Endothelial cell of umbilical vein (primary cell): ENCODE measurements at regions not wholly inside any gene's neighbourhood (a gene's known extent, or its start where the extent isn't known, plus 50 kb on each side); places are given as distances from the start of the nearest gene placed in this dataset.

ENCODE experiments used
- EZH2 ChIP-seq: IDR thresholded peaks from 2 replicates; pipeline ENCODE4 v1.6.1; 2012; ENCODE audit warnings: borderline replicate concordance, low read depth, mild to moderate bottlenecking, moderate library complexity, low read length, inconsistent platforms; ENCODE audit not compliant: severe bottlenecking
- MAX ChIP-seq: IDR thresholded peaks from 2 replicates; pipeline ENCODE4 v1.6.1; 2011; ENCODE audit not compliant: insufficient read depth, insufficient read length
- POLR2A ChIP-seq: IDR thresholded peaks from 2 replicates; pipeline ENCODE4 v1.6.1; 2012; ENCODE audit warnings: low read depth, mild to moderate bottlenecking, control low read depth, low read length
- POLR2AphosphoS5 ChIP-seq: IDR thresholded peaks from 2 replicates; pipeline ENCODE4 v1.6.1; 2012; ENCODE audit warnings: low read depth, mild to moderate bottlenecking, control low read depth, low read length, moderate library complexity; ENCODE audit not compliant: insufficient read depth
- TF ChIP-seq, protein P1 (sequence below), 2 donors: IDR thresholded peaks; 1 replicate in 1 of 2; 2 replicates in 1 of 2; pipeline ENCODE4 v1.5.1; 2011; ENCODE audit warnings: low read length in 2 of 2, mild to moderate bottlenecking in 2 of 2, moderate library complexity in 2 of 2, control low read depth in 1 of 2, inconsistent platforms in 1 of 2, low read depth in 1 of 2; ENCODE audit not compliant: insufficient read depth in 1 of 2; ENCODE audit errors: extremely low read depth in 1 of 2

DNA sequence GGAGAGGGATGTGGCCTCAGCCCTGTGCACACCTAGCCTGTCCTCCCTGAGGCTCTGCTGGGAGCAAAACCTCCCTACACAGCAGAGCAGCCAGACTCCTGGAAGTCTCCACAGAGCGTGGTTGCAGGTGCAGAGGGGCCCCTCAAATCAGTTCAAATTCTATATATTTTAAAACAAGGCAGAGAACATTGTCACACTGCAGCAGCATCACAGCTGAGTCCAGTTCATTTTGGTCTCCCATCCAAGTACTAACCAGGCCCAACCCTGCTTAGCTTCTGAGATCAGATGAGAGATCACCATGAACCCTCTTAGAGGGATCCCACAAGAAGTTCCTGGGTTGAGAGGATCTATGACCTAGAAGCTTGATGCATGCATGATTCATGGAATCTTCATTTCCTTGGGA is 331.0 kb upstream of the RGMA start:
- no peak for TF ChIP-seq POLR2AphosphoS5
- TF ChIP-seq, protein P1, sequence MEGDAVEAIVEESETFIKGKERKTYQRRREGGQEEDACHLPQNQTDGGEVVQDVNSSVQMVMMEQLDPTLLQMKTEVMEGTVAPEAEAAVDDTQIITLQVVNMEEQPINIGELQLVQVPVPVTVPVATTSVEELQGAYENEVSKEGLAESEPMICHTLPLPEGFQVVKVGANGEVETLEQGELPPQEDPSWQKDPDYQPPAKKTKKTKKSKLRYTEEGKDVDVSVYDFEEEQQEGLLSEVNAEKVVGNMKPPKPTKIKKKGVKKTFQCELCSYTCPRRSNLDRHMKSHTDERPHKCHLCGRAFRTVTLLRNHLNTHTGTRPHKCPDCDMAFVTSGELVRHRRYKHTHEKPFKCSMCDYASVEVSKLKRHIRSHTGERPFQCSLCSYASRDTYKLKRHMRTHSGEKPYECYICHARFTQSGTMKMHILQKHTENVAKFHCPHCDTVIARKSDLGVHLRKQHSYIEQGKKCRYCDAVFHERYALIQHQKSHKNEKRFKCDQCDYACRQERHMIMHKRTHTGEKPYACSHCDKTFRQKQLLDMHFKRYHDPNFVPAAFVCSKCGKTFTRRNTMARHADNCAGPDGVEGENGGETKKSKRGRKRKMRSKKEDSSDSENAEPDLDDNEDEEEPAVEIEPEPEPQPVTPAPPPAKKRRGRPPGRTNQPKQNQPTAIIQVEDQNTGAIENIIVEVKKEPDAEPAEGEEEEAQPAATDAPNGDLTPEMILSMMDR (IDR thresholded peaks at IDR 0.05; ENCODE audit: extremely low read depth in 1 of 2, insufficient read depth in 1 of 2, low read depth in 1 of 2, low read length in 2 of 2), result no peak
- TF ChIP-seq POLR2A, result no peak
- TF ChIP-seq MAX, result no peak
- no peak for TF ChIP-seq EZH2
